ENCODE measurements at regions not wholly inside any gene's neighbourhood (a gene's known extent, or its start where the extent isn't known, plus 50 kb on each side); places are given as distances from the start of the nearest gene placed in this dataset.
"Not testable (repeated sequence)": the region's sequence is repeated elsewhere in the genome, so short reads cannot be mapped to it uniquely, and the experiment has no call there.

- no peak for DNase-seq
These were observed 117.2 kb downstream of the IPO8 start for GRCh38 chr12:30578426-30578825.

- DNase-seq: no peak
These were observed 122.5 kb downstream of the IPO8 start for GRCh38 chr12:30573145-30573544.

GRCh38 chr12:30570211-30570890 lies 125.3 kb downstream of the IPO8 start:
- DNase-seq: no peak

- no peak for DNase-seq
These were observed 126.2 kb downstream of the IPO8 start for GRCh38 chr12:30569426-30569825.

- DNase-seq: no peak
These were observed 127.2 kb downstream of the IPO8 start for GRCh38 chr12:30568453-30568852.

- DNase-seq: no peak
These were observed 128.6 kb downstream of the IPO8 start for GRCh38 chr12:30567082-30567481.

- DNase-seq: no peak
These were observed 131.3 kb downstream of the IPO8 start for GRCh38 chr12:30564394-30564793.

GRCh38 chr12:30548203-30548602 lies 147.5 kb downstream of the IPO8 start:
- no peak for DNase-seq

- DNase-seq: no peak
These were observed 149.5 kb downstream of the IPO8 start for GRCh38 chr12:30546121-30546520.

GRCh38 chr12:30544704-30545103 lies 151.0 kb downstream of the IPO8 start:
- not testable (repeated sequence) for DNase-seq

GRCh38 chr12:30537228-30537627 lies 158.4 kb downstream of the IPO8 start:
- DNase-seq: no peak

- no peak for DNase-seq
These were observed 162.0 kb downstream of the IPO8 start for GRCh38 chr12:30533558-30534265.

- no peak for DNase-seq
These were observed 163.7 kb downstream of the IPO8 start for GRCh38 chr12:30531731-30532678.

- DNase-seq: no peak
These were observed 166.0 kb downstream of the IPO8 start for GRCh38 chr12:30529489-30530269.

- no peak for DNase-seq
These were observed 170.5 kb downstream of the IPO8 start for GRCh38 chr12:30525171-30525570.

GRCh38 chr12:30520285-30520684 lies 175.4 kb downstream of the IPO8 start:
- not testable (repeated sequence) for DNase-seq

GRCh38 chr12:30519535-30519934 lies 176.1 kb downstream of the IPO8 start:
- no peak for DNase-seq

- no peak for DNase-seq
These were observed 178.3 kb downstream of the IPO8 start for GRCh38 chr12:30517320-30517719.

- DNase-seq: no peak
These were observed 180.3 kb downstream of the IPO8 start for GRCh38 chr12:30515351-30515750.

- DNase-seq: no peak
These were observed 181.0 kb downstream of the IPO8 start for GRCh38 chr12:30514666-30515065.

- DNase-seq: no peak
These were observed 187.3 kb downstream of the IPO8 start for GRCh38 chr12:30508205-30508967.

GRCh38 chr12:30507576-30507975 lies 188.1 kb downstream of the IPO8 start:
- DNase-seq: no peak

Measured in NCI-H2107 (cell line).